ENCODE measurements at regions not wholly inside any gene's neighbourhood (a gene's known extent, or its start where the extent isn't known, plus 50 kb on each side); places are given as distances from the start of the nearest gene placed in this dataset.
"Not testable (repeated sequence)": the region's sequence is repeated elsewhere in the genome, so short reads cannot be mapped to it uniquely, and the experiment has no call there.

- Histone ChIP-seq H3K36me3 (ENCODE audit: insufficient read depth, low read length, poor library complexity, severe bottlenecking) (no peaks in the 10 kb centered on the region), H3K9me3 (ENCODE audit: low read depth, low read length, poor library complexity, severe bottlenecking) (no peaks in the 10 kb centered on the region), H3K4me1 (ENCODE audit: insufficient read depth, low read length, poor library complexity, severe bottlenecking) (no peaks in the 10 kb centered on the region), H3K27me3 (replicated peaks; ENCODE audit: insufficient read depth, low read depth, low read length, poor library complexity) (no peaks in the 10 kb centered on the region), H3K4me3 (ENCODE audit: low read depth, low read length, poor library complexity, severe bottlenecking) (no peak overlapping the region), H3K27ac (ENCODE audit: low read depth, low read length, poor library complexity, severe bottlenecking) (no peak overlapping the region)
- TF ChIP-seq EZH2 (IDR thresholded peaks at IDR 0.05; ENCODE audit: borderline replicate concordance, low read depth, low read length, poor library complexity, severe bottlenecking) = no peak
- no peak for TF ChIP-seq CTCF (conservative IDR thresholded peaks at IDR 0.05; ENCODE audit: low read depth, low read length)
- ChIA-PET POLR2A (ENCODE audit: low non-redundant PET) (no interaction called here), CTCF (interaction anchor here (0.7 kb wide), 1 partner anchor 27 kb away, joined by 7 read pairs; no protein-coding TSS in a partner anchor)
- no peak for DNase-seq (ENCODE audit: low spot score)
- BruUV-seq (replicated peaks) = no TSS peak
- intact Hi-C loops (cut with micrococcal nuclease; ENCODE audit: unreplicated experiment) = no loop called here
Observed at GRCh38 chr3:110436209-110436608, 635.4 kb upstream of the NECTIN3 start.

GRCh38 chr3:110440066-110440653, 631.5 kb upstream of the NECTIN3 start:
- H3K27ac ChIP-seq (ENCODE audit: low read depth, low read length, poor library complexity, severe bottlenecking); DNase-seq (ENCODE audit: low spot score); POLR2A ChIA-PET (ENCODE audit: low non-redundant PET); H3K4me3 ChIP-seq (ENCODE audit: low read depth, low read length, poor library complexity, severe bottlenecking); BruUV-seq (replicated peaks); CTCF ChIA-PET; intact Hi-C loops (cut with micrococcal nuclease; ENCODE audit: unreplicated experiment); H3K27me3 ChIP-seq (replicated peaks; ENCODE audit: insufficient read depth, low read depth, low read length, poor library complexity); H3K4me1 ChIP-seq (ENCODE audit: insufficient read depth, low read length, poor library complexity, severe bottlenecking); H3K36me3 ChIP-seq (ENCODE audit: insufficient read depth, low read length, poor library complexity, severe bottlenecking); H3K9me3 ChIP-seq (ENCODE audit: low read depth, low read length, poor library complexity, severe bottlenecking): not testable (repeated sequence)

GRCh38 chr3:110454066-110454465, 617.5 kb upstream of the NECTIN3 start:
- Histone ChIP-seq H3K36me3 (ENCODE audit: insufficient read depth, low read length, poor library complexity, severe bottlenecking) (no peaks in the 10 kb centered on the region), H3K27ac (ENCODE audit: low read depth, low read length, poor library complexity, severe bottlenecking) (no peak overlapping the region), H3K4me1 (ENCODE audit: insufficient read depth, low read length, poor library complexity, severe bottlenecking) (no peaks in the 10 kb centered on the region), H3K27me3 (replicated peaks; ENCODE audit: insufficient read depth, low read depth, low read length, poor library complexity) (no peaks in the 10 kb centered on the region), H3K9me3 (ENCODE audit: low read depth, low read length, poor library complexity, severe bottlenecking) (no peaks in the 10 kb centered on the region), H3K4me3 (ENCODE audit: low read depth, low read length, poor library complexity, severe bottlenecking) (no peak overlapping the region)
- DNase-seq (ENCODE audit: low spot score) = no peak
- POLR2A ChIA-PET (ENCODE audit: low non-redundant PET) = no interaction called here
- BruUV-seq (replicated peaks) = no TSS peak
- CTCF ChIA-PET = no interaction called here
- TF ChIP-seq CTCF (conservative IDR thresholded peaks at IDR 0.05; ENCODE audit: low read depth, low read length) = no peak
- no peak for TF ChIP-seq EZH2 (IDR thresholded peaks at IDR 0.05; ENCODE audit: borderline replicate concordance, low read depth, low read length, poor library complexity, severe bottlenecking)
- intact Hi-C loops (cut with micrococcal nuclease; ENCODE audit: unreplicated experiment) = no loop called here

GRCh38 chr3:110456001-110456400, 615.6 kb upstream of the NECTIN3 start:
- no TSS peak for BruUV-seq (replicated peaks)
- H3K27me3 ChIP-seq (replicated peaks; ENCODE audit: insufficient read depth, low read depth, low read length, poor library complexity) = no peaks in the 10 kb centered on the region
- POLR2A ChIA-PET (ENCODE audit: low non-redundant PET) = no interaction called here
- no peaks in the 10 kb centered on the region for H3K9me3 ChIP-seq (ENCODE audit: low read depth, low read length, poor library complexity, severe bottlenecking)
- H3K4me3 ChIP-seq (ENCODE audit: low read depth, low read length, poor library complexity, severe bottlenecking) = no peak overlapping the region
- TF ChIP-seq CTCF (conservative IDR thresholded peaks at IDR 0.05; ENCODE audit: low read depth, low read length) (no peak), EZH2 (IDR thresholded peaks at IDR 0.05; ENCODE audit: borderline replicate concordance, low read depth, low read length, poor library complexity, severe bottlenecking) (no peak)
- H3K27ac ChIP-seq (ENCODE audit: low read depth, low read length, poor library complexity, severe bottlenecking) = no peak overlapping the region
- intact Hi-C loops (cut with micrococcal nuclease; ENCODE audit: unreplicated experiment) = no loop called here
- no peak for DNase-seq (ENCODE audit: low spot score)
- CTCF ChIA-PET = no interaction called here
- no peaks in the 10 kb centered on the region for H3K4me1 ChIP-seq (ENCODE audit: insufficient read depth, low read length, poor library complexity, severe bottlenecking)
- no peaks in the 10 kb centered on the region for H3K36me3 ChIP-seq (ENCODE audit: insufficient read depth, low read length, poor library complexity, severe bottlenecking)

All from A673 (cell line).